ENCODE measurements at regions not wholly inside any gene's neighbourhood (a gene's known extent, or its start where the extent isn't known, plus 50 kb on each side); places are given as distances from the start of the nearest gene placed in this dataset.
A peak's percentile ranks its signal among the peaks of the same experiment; 100 is the strongest.

- Mint-ChIP-seq H3K4me3 (ENCODE audit: low read depth) (no peak overlapping the region), H3K27me3 (peaks cover 24% of the 10 kb centered on the region), H3K36me3 (ENCODE audit: insufficient read depth) (no peaks in the 10 kb centered on the region), H3K9me3 (ENCODE audit: low read depth) (no peaks in the 10 kb centered on the region), H3K4me1 (ENCODE audit: low read depth) (no peaks in the 10 kb centered on the region), H3K27ac (no peak overlapping the region)
- no peak for TF ChIP-seq CTCF (IDR thresholded peaks at IDR 0.05; ENCODE audit: unreplicated experiment)
- DNase-seq (ENCODE audit: low spot score, unreplicated experiment) = no peak
Measured at GRCh38 chr7:127513311-127513710, 72.1 kb downstream of the GCC1 start.

GRCh38 chr7:127512663-127513062 lies 72.7 kb downstream of the GCC1 start:
- H3K4me3 Mint-ChIP-seq (ENCODE audit: low read depth) = no peak overlapping the region
- H3K36me3 Mint-ChIP-seq (ENCODE audit: insufficient read depth) = no peaks in the 10 kb centered on the region
- H3K27me3 Mint-ChIP-seq = peaks cover 28% of the 10 kb centered on the region
- H3K27ac Mint-ChIP-seq = no peak overlapping the region
- no peaks in the 10 kb centered on the region for H3K4me1 Mint-ChIP-seq (ENCODE audit: low read depth)
- DNase-seq (ENCODE audit: low spot score, unreplicated experiment) = no peak
- no peak for TF ChIP-seq CTCF (IDR thresholded peaks at IDR 0.05; ENCODE audit: unreplicated experiment)
- no peaks in the 10 kb centered on the region for H3K9me3 Mint-ChIP-seq (ENCODE audit: low read depth)

GRCh38 chr7:127504715-127505114 lies 80.7 kb downstream of the GCC1 start:
- DNase-seq (ENCODE audit: low spot score, unreplicated experiment) = no peak
- Mint-ChIP-seq H3K36me3 (ENCODE audit: insufficient read depth) (no peaks in the 10 kb centered on the region), H3K27ac (no peak overlapping the region), H3K9me3 (ENCODE audit: low read depth) (peaks cover 5% of the 10 kb centered on the region), H3K4me3 (ENCODE audit: low read depth) (no peak overlapping the region), H3K27me3 (peaks cover 8% of the 10 kb centered on the region), H3K4me1 (ENCODE audit: low read depth) (no peaks in the 10 kb centered on the region)
- TF ChIP-seq CTCF (IDR thresholded peaks at IDR 0.05; ENCODE audit: unreplicated experiment) = peak; percentile 37

GRCh38 chr7:127501817-127502216 lies 83.6 kb downstream of the GCC1 start:
- no peak for TF ChIP-seq CTCF (IDR thresholded peaks at IDR 0.05; ENCODE audit: unreplicated experiment)
- Mint-ChIP-seq H3K36me3 (ENCODE audit: insufficient read depth) (no peaks in the 10 kb centered on the region), H3K27me3 (peaks cover 26% of the 10 kb centered on the region), H3K9me3 (ENCODE audit: low read depth) (peaks cover 5% of the 10 kb centered on the region), H3K4me1 (ENCODE audit: low read depth) (no peaks in the 10 kb centered on the region), H3K4me3 (ENCODE audit: low read depth) (no peak overlapping the region), H3K27ac (no peak overlapping the region)
- no peak for DNase-seq (ENCODE audit: low spot score, unreplicated experiment)

GRCh38 chr7:127487381-127487780 lies 94.9 kb upstream of the ZNF800 start:
- no peaks in the 10 kb centered on the region for H3K36me3 Mint-ChIP-seq (ENCODE audit: insufficient read depth)
- H3K27ac Mint-ChIP-seq = no peak overlapping the region
- peaks cover 7% of the 10 kb centered on the region for H3K4me1 Mint-ChIP-seq (ENCODE audit: low read depth)
- H3K9me3 Mint-ChIP-seq (ENCODE audit: low read depth) = no peaks in the 10 kb centered on the region
- DNase-seq (ENCODE audit: low spot score, unreplicated experiment) = no peak
- TF ChIP-seq CTCF (IDR thresholded peaks at IDR 0.05; ENCODE audit: unreplicated experiment) = no peak
- peaks cover 15% of the 10 kb centered on the region for H3K27me3 Mint-ChIP-seq
- H3K4me3 Mint-ChIP-seq (ENCODE audit: low read depth) = no peak overlapping the region
